GM21528 (cell line): ENCODE measurements at regions not wholly inside any gene's neighbourhood (a gene's known extent, or its start where the extent isn't known, plus 50 kb on each side); places are given as distances from the start of the nearest gene placed in this dataset.

Source experiments
- ATAC-seq: cut with Tn5 transposase; IDR thresholded peaks from one replicate; pipeline ENCODE4 v1.9.1; 2021; ENCODE audit warnings: mild to moderate bottlenecking, moderate library complexity; ENCODE audit not compliant: unreplicated experiment, low FRiP score

GRCh38 chr11:26268980-26269660, 62.8 kb upstream of the ANO3 start:
- no peak for ATAC-seq

- no peak for ATAC-seq
Measured at GRCh38 chr11:26271666-26272065, 60.3 kb upstream of the ANO3 start.

GRCh38 chr11:26276798-26277424, 55.0 kb upstream of the ANO3 start:
- peak; percentile 90 for ATAC-seq

- no peak for ATAC-seq
Measured at GRCh38 chr11:26278354-26278753, 53.6 kb upstream of the ANO3 start.
